ENCODE measurements at regions not wholly inside any gene's neighbourhood (a gene's known extent, or its start where the extent isn't known, plus 50 kb on each side); places are given as distances from the start of the nearest gene placed in this dataset.

DNA sequence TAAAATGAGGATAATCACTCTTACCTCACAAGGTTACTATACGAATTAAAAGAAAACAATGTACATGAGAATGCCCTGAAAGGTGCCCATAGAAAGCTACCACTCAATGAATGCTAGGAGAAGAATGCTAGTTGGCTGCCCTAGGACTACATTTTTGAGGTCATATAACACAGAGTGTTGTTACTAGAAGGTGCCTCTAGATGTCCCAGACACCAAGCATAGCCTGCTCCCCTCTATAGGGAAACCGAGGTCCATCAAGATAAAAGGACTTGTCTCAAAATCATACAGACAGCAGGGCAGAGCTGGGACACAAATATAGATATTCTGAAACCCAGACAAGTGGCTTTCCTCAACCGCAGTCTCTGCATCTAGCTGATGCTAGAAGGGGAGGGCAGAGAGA is 147.0 kb upstream of the ARHGEF9 start:
- H3K4me3 Mint-ChIP-seq: no peak overlapping the region
- no peaks in the 10 kb centered on the region for H3K27me3 ChIP-seq (ENCODE audit: control insufficient read depth in 2 of 2, insufficient read depth in 2 of 2, low read length in 2 of 2)
- H3K27ac Mint-ChIP-seq: no peak overlapping the region
- intact Hi-C loops (cut with micrococcal nuclease): no loop called here
- WGBS (ENCODE audit: insufficient coverage): no CpG with 5 or more reads among the region's 3 CpGs
- H3K79me2 ChIP-seq (ENCODE audit: insufficient read depth, low read length): no peaks in the 10 kb centered on the region
- no peaks in the 10 kb centered on the region for H3K4me1 Mint-ChIP-seq
- H3K27me3 Mint-ChIP-seq (ENCODE audit: low read depth in 3 of 3): peaks cover 0 to 2% (median 0%) of the 10 kb centered on the region in 3 donors
- no peaks in the 10 kb centered on the region for H3K36me3 ChIP-seq (replicated peaks in 1 of 2; ENCODE audit: control insufficient read depth in 1 of 2, insufficient read depth in 2 of 2, low read length in 2 of 2)
- no peak overlapping the region for H3K9ac ChIP-seq (ENCODE audit: insufficient read depth, low read length, poor library complexity, severe bottlenecking)
- DNase-seq: no peak
- peaks cover 8 to 34% of the 10 kb centered on the region in 2 donors for H3K9me3 ChIP-seq (replicated peaks in 1 of 2; ENCODE audit: control insufficient read depth in 1 of 2, insufficient read depth in 1 of 2, low read length in 2 of 2)
- H3K36me3 Mint-ChIP-seq: no peaks in the 10 kb centered on the region
- peaks cover 2 to 22% (median 8%) of the 10 kb centered on the region in 7 donors for H3K9me3 Mint-ChIP-seq
- TF ChIP-seq, protein P1, sequence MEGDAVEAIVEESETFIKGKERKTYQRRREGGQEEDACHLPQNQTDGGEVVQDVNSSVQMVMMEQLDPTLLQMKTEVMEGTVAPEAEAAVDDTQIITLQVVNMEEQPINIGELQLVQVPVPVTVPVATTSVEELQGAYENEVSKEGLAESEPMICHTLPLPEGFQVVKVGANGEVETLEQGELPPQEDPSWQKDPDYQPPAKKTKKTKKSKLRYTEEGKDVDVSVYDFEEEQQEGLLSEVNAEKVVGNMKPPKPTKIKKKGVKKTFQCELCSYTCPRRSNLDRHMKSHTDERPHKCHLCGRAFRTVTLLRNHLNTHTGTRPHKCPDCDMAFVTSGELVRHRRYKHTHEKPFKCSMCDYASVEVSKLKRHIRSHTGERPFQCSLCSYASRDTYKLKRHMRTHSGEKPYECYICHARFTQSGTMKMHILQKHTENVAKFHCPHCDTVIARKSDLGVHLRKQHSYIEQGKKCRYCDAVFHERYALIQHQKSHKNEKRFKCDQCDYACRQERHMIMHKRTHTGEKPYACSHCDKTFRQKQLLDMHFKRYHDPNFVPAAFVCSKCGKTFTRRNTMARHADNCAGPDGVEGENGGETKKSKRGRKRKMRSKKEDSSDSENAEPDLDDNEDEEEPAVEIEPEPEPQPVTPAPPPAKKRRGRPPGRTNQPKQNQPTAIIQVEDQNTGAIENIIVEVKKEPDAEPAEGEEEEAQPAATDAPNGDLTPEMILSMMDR (IDR thresholded peaks at IDR 0.05): no peak
- no peaks in the 10 kb centered on the region for H4K20me1 ChIP-seq (ENCODE audit: insufficient read depth, low read length)
- H3K4me1 ChIP-seq (ENCODE audit: control insufficient read depth in 1 of 2, insufficient read depth in 2 of 2, low read length in 2 of 2): no peaks in the 10 kb centered on the region
- H3K4me2 ChIP-seq (replicated peaks; ENCODE audit: extremely low read depth, low read length, poor library complexity, severe bottlenecking): no peak overlapping the region
- H3K27ac ChIP-seq (ENCODE audit: low read depth in 1 of 2, low read length in 2 of 2): no peak overlapping the region
- H2AFZ ChIP-seq (ENCODE audit: insufficient read depth, low read depth, low read length, poor library complexity, severe bottlenecking): no peak overlapping the region
- H3K4me3 ChIP-seq (replicated peaks in 1 of 3; ENCODE audit: low read depth in 2 of 3, low read length in 3 of 3): no peak overlapping the region

DNA sequence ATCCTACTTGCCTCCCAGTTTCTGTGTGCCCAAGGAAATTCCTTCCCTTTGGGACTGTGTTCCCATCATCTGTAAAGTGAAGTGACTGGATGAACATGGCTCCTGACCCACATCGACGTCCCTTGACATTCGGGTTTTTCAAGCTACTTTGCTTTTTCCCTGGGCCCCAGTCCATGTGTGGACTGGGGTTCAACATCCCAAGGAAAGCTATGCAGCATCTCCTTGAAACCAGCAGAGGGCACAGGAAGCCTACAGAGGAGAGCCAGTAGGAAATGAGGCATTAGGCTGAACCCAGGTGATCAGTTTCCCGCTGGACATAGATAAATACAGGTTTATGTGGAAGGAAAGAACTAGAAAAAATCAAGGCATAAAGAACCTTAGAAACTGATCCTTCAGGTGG is 145.1 kb upstream of the ARHGEF9 start:
- intact Hi-C loops (cut with micrococcal nuclease): no loop called here
- Histone ChIP-seq H3K27ac (ENCODE audit: low read depth in 1 of 2, low read length in 2 of 2) (no peak overlapping the region), H3K79me2 (ENCODE audit: insufficient read depth, low read length) (no peaks in the 10 kb centered on the region), H3K27me3 (ENCODE audit: control insufficient read depth in 2 of 2, insufficient read depth in 2 of 2, low read length in 2 of 2) (no peaks in the 10 kb centered on the region), H3K4me3 (replicated peaks in 1 of 3; ENCODE audit: low read depth in 2 of 3, low read length in 3 of 3) (no peak overlapping the region), H3K4me1 (ENCODE audit: control insufficient read depth in 1 of 2, insufficient read depth in 2 of 2, low read length in 2 of 2) (no peaks in the 10 kb centered on the region), H3K4me2 (replicated peaks; ENCODE audit: extremely low read depth, low read length, poor library complexity, severe bottlenecking) (no peak overlapping the region), H3K36me3 (replicated peaks in 1 of 2; ENCODE audit: control insufficient read depth in 1 of 2, insufficient read depth in 2 of 2, low read length in 2 of 2) (no peaks in the 10 kb centered on the region), H2AFZ (ENCODE audit: insufficient read depth, low read depth, low read length, poor library complexity, severe bottlenecking) (no peak overlapping the region), H3K9me3 (replicated peaks in 1 of 2; ENCODE audit: control insufficient read depth in 1 of 2, insufficient read depth in 1 of 2, low read length in 2 of 2) (peaks cover 8 to 30% of the 10 kb centered on the region in 2 donors), H3K9ac (ENCODE audit: insufficient read depth, low read length, poor library complexity, severe bottlenecking) (no peak overlapping the region), H4K20me1 (ENCODE audit: insufficient read depth, low read length) (no peaks in the 10 kb centered on the region)
- peaks cover 2 to 18% (median 8%) of the 10 kb centered on the region in 7 donors for H3K9me3 Mint-ChIP-seq
- H3K4me1 Mint-ChIP-seq: no peaks in the 10 kb centered on the region
- H3K27ac Mint-ChIP-seq: no peak overlapping the region
- H3K27me3 Mint-ChIP-seq (ENCODE audit: low read depth in 3 of 3): peaks cover 0 to 2% (median 0%) of the 10 kb centered on the region in 3 donors
- no peaks in the 10 kb centered on the region for H3K36me3 Mint-ChIP-seq
- 80% methylated on average over 3 of the region's 4 CpGs for WGBS (ENCODE audit: insufficient coverage)
- TF ChIP-seq, protein P1 (IDR thresholded peaks at IDR 0.05): no peak
- DNase-seq: no peak
- no peak overlapping the region for H3K4me3 Mint-ChIP-seq

All from CD14-positive monocyte (primary cell).